GM10847 (cell line): ENCODE measurements at regions not wholly inside any gene's neighbourhood (a gene's known extent, or its start where the extent isn't known, plus 50 kb on each side); places are given as distances from the start of the nearest gene placed in this dataset.

Experiments
- POLR2A ChIP-seq: IDR thresholded peaks from 2 replicates; pipeline ENCODE4 v1.6.1; 2011; ENCODE audit not compliant: insufficient read length; ENCODE audit errors: extremely low read depth

GRCh38 chr10:123262456-123262855, 108.3 kb downstream of the BUB3 start:
- TF ChIP-seq POLR2A: no peak

GRCh38 chr10:123266971-123267370, 112.8 kb downstream of the BUB3 start:
- no peak for TF ChIP-seq POLR2A

DNA sequence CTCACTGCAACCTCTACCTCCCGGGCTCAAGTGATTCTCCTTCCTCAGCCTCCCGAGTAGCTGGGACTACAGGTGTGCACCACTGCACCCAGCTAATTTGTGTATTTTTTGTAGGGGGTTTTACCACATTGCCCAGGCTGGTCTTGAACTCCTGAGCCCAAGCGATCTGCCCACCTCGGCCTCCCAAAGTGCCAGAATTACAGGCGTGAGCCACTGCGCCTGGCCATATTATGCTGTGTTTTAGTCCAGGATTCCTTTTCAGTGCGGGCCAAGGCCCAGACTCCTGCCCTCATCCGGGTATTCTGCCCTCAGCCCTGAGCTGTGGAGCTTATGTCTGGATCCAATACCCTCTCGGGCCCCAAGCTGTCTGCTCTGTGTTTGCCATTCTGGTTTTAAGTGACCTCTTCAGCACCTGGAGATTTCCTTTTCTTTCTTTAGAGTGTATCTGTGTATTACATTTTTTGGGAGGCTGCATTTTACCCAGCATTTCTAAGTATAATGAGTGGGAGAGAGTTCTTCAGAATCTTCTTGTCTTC, 114.9 kb downstream of the BUB3 start:
- TF ChIP-seq POLR2A: no peak

GRCh38 chr10:123269675-123270074, 115.5 kb downstream of the BUB3 start:
- no peak for TF ChIP-seq POLR2A

GRCh38 chr10:123270221-123270620, 116.0 kb downstream of the BUB3 start:
- no peak for TF ChIP-seq POLR2A

- no peak for TF ChIP-seq POLR2A
Measured at GRCh38 chr10:123270806-123271205, 116.6 kb downstream of the BUB3 start.

DNA sequence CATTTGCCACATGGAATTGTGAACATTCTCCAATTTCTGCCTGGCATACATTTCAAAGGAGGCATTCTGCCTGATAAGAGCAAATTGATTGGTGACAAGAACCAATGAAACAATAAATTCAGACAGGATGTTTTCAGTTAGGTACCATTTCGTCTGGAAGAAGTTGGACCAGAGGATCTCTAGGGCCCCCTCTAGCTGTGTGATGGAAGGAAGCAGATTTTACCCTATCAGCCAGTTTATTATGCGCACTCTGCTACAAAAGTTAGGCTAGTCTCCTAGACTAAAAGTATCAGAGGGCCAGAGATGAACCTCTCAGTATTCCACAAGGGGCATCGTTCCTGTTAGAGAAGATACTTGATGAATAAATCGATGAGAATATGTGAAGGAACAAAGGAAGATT, 118.0 kb downstream of the BUB3 start:
- no peak for TF ChIP-seq POLR2A

DNA sequence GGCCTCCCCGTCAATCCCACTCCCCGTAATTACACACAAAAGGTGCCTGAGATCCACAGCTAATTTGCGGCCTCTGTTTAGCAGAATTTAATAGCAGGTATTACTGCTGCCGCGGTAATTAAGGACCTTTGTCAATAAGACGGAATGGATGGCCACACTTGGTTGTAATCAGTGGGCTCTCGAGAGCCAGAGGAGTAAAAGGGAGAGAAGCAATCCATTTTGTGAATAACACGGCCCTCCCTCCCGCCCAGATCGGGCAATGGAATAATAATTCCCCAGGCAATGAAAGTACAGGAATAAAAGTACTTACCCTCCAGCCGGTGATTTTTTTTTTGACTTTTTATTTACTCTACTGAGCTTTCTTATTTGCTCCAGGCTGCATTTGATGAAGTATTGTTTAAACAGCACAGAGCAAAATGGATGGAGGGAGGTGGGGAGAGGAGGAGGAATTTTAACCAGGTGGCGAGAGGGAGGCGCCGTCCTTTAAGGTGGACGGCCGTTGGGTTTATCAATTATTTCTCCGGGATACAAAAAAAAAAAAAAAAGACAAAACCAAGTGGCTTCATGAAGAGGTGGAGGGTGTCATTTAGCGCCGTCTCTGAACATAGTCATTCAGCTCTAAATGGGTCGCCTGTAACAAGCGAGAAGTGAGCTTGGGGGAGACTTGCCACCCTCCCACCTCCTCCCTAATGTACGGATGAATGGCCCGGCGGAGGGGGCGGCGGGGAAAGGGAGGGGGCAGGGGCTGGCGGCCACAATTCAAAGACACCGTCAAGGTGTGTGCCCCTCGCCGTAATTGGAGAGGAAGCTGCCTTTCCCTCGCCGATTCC, 120.3 kb downstream of the BUB3 start:
- TF ChIP-seq POLR2A: no peak

GRCh38 chr10:123275136-123275564, 120.9 kb downstream of the BUB3 start:
- TF ChIP-seq POLR2A: no peak

DNA sequence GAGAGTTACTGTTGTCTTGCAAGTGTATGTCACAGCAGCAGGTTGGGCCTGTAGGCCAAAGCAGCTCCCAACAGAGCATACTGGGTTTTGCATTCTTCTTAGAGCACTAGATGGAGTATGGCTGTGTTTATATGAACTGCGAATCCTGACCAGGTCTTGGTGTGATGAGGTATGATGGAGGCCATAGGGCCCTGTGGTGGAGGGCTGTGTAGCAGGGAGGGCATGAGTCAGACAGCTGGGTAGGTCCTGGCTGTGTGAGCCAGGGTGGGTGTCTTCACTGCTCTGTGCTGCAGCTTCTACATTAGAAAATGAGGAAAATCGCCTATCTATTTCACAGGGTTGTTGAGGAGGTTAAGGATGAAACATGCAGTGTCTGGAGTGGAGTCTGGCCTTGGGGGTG, 124.2 kb downstream of the BUB3 start:
- TF ChIP-seq POLR2A: no peak

DNA sequence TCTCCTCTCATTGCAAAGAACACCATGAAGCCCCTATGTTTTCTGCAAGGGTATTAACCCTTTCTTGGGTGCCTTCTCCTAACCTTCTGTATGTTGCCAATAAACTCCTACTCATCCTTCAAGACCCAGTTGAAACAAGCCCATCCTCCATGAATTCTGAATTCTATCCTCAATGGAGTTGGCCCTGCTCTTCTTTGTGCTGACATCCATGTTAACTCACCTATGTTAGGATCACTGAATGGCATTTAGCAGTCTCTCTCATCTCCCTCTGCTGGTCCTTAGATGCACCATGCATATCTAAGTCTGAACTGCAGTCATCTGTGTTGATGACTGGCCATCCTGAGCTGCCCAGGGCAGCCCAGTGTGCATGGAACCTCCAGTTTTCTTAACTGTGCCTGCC, 129.8 kb downstream of the BUB3 start:
- no peak for TF ChIP-seq POLR2A

- no peak for TF ChIP-seq POLR2A
Measured at GRCh38 chr10:123287594-123288247, 133.5 kb downstream of the BUB3 start.

- TF ChIP-seq POLR2A: no peak
Measured at GRCh38 chr10:123289432-123289831, 135.2 kb downstream of the BUB3 start.

DNA sequence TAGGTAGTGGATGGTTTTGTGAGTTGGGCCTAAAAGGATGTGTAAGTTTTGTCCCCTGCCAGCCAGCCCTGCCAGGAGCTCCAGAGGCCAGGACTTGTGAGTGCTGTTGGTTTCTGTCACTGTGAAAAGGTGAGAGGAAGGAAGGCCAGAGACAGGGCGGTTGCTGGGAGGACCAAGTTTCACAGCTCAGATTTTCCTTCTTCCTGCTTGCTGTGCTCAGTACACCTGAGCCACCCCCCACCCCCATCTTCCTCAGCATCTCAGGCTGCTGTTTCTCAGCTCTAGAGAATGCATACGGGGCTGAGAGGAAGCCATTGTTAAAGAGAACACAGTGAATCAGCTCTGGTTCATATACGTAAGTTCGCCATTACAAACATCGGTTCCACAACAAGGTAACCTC, 139.9 kb downstream of the BUB3 start:
- no peak for TF ChIP-seq POLR2A

GRCh38 chr10:123294886-123295285, 140.7 kb downstream of the BUB3 start:
- no peak for TF ChIP-seq POLR2A

DNA sequence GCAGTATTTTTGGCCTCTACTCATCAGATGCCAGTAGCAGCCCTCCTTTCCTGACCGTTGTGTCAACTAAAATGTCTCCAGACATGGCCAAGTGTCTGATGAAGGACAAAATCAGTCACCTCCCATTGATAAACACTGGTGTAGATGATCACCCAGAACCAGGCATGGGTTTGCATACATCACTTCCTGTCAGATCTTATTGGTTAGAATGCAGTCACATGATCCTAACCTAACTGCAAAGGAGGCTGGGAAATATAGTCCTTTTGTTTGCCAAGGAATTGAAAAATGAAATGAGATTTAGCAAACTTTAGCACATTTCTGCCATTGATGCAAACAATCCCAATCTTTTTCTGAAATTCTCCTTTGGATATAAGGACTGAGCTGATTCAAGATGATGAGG, 141.4 kb downstream of the BUB3 start:
- no peak for TF ChIP-seq POLR2A
